GM21447 (cell line): ENCODE measurements at regions not wholly inside any gene's neighbourhood (a gene's known extent, or its start where the extent isn't known, plus 50 kb on each side); places are given as distances from the start of the nearest gene placed in this dataset.

Experiments
- ATAC-seq: cut with Tn5 transposase; IDR thresholded peaks from one replicate; pipeline ENCODE4 v1.9.1; 2021; ENCODE audit not compliant: unreplicated experiment

DNA sequence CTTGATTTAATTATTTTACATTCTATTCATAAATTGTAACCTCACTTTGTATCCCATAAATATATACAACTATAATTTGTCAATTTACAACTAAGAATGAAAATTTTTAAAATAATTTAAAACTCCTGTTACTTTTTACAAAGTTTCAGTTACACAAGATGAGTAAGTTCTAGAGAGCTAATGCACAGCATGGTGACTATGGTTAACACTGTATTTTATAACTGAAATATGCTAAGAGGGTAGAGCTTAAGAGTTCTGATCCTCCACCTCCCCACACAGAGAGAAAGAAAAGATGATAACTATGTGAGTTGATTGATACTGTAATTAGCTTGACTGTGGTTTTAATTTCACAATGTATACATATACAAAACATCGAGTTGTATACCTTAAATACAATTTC is 412.5 kb upstream of the DDI1 start:
- ATAC-seq: no peak

- ATAC-seq: no peak
These were observed 411.5 kb upstream of the DDI1 start for GRCh38 chr11:103624708-103625623.

GRCh38 chr11:103625624-103625965 is 410.8 kb upstream of the DDI1 start:
- no peak for ATAC-seq

- no peak for ATAC-seq
These were observed 408.3 kb upstream of the DDI1 start for GRCh38 chr11:103628121-103628520.

- ATAC-seq: no peak
These were observed 404.6 kb upstream of the DDI1 start for GRCh38 chr11:103631841-103632240.

- ATAC-seq: no peak
These were observed 403.2 kb upstream of the DDI1 start for GRCh38 chr11:103633068-103633788.

- no peak for ATAC-seq
These were observed 402.4 kb upstream of the DDI1 start for GRCh38 chr11:103633819-103634590.

DNA sequence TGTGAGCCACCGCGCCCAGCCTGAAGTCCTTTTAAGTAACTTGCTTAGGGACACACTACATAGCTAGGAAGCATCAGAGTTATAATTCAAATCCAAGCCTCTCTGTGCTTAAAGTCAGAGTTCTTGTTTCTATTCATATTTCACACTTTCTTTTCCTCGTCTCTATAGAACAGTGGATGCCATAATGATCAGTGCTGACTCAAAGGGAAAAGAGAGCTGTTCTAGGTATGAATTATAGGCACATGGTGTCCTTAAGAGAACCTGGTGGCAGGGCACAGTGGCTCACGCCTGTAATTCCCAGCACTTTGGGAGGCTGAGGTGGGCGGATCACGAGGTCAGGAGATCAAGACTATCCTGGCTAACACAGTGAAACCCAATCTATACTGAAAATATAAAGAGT is 400.2 kb upstream of the DDI1 start:
- no peak for ATAC-seq

- ATAC-seq: no peak
These were observed 399.1 kb upstream of the DDI1 start for GRCh38 chr11:103637295-103637694.

DNA sequence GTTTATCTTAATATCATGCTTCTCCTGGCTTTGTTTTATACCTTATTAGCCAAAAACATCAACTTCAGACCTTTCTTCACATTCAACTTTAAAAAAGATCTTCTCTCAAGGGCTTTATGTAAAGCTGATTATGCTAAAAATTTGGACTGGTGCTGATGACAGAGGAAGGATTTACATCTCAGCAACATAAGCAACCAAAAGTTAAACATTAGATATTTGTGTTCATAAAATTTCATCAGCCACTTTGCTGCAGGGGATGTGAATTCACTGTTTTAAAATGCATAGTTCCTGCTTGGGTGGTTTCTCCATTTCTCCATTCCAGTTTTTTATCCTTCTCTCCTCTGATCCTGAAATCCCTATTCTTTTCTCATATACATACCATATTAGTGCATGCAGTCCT is 398.6 kb upstream of the DDI1 start:
- no peak for ATAC-seq

GRCh38 chr11:103644676-103645075 is 391.8 kb upstream of the DDI1 start:
- no peak for ATAC-seq

DNA sequence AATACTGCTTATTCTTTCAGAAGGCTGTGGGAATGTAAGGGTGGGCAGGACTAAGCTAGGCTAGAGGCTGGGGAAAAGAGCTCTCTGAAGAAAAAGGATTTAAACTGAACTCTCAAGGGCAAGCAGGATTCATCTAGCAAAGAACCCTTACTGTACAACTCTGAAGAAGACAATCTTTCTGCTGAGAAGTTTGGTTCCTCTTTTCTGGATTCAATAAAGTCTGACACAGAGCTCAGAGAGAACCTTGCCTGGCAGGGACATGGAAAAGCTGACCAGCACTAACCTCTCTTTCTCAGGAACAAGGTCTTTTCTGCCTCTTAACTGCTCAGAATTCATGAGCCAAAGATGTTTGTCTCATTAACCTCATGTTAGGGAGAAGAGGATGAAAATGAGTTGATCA is 388.4 kb upstream of the DDI1 start:
- no peak for ATAC-seq

DNA sequence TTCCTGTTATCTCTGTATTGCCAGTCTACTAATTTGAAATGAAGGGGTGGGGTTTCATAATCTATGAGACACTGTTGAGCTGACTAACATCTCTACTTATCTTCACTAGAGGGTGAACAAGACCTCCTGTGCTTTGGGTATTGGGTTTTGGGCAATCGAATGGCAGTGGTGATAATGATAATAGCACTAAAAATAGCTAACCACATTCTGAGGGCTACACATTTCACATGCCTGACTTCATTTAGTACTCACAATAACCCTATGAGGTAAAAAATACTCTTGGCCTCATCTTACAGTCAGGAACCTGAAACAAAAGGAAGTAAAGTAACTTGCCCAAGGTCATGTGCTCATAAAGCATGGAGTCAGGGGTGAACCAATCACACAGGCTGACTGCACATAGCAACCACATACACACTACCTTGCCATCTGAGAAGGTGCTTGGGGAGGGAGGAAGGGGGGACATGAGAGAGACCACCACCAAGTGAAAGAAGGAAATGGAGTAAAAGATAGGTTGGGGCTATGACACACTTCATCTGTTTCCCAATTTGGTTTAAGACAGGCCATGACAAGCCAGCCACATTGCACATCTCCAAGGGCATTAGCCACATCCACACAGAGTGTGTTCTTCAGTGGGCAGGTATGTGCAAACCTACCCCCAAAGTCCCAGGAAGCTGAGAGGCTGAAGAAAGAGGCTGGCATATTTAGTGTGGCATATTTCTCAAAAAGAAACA is 387.6 kb upstream of the DDI1 start:
- ATAC-seq: no peak

- no peak for ATAC-seq
These were observed 387.0 kb upstream of the DDI1 start for GRCh38 chr11:103649401-103649895.

DNA sequence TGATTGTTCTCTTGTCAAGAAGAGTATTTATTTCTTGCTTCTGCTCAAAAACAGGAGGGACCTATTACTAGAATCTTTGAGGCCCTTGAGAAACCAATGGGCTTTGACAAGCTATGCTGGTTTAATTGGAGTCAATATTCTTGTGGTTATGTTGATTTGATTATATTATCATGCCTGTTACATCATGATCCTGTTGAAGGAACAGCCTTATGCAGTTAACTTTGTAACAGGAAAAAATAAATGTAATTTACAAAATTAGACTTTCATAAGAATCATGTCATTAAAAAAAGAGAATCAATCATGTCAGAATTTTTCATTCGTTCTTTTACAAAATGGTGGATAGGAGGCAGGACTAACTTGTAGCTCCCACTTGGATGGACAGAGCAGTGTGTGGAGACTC is 386.1 kb upstream of the DDI1 start:
- ATAC-seq: no peak

DNA sequence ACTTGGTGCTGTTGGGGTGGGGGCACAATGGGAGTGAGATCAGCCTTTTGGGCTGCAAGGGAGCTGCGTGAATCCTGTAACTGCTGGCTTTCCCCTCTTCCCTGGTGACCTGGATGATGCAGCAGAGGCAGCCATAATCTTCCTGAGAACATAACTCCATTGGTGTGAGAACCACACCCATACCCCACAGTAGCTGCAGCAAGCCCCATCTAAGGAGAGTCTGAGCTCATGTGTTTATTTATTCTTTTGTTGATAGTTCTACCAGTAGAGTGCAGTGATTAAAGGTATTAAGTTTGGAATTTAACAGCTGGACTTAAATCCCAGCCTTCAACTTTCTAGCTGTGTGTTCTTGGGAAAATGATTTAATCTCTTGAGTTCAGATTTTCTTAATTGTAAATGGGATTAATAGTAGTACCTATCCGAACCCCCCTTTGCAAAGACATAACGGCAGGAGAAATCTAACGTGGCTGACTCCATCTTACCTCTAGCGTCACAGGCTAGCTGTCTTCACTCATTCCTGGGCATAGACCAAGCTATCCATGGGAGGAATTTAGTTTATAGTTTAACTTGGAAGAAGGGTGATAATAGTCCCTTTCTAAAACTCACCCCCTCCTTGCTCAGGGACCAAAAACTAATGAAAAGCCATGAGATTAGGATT is 385.0 kb upstream of the DDI1 start:
- no peak for ATAC-seq

DNA sequence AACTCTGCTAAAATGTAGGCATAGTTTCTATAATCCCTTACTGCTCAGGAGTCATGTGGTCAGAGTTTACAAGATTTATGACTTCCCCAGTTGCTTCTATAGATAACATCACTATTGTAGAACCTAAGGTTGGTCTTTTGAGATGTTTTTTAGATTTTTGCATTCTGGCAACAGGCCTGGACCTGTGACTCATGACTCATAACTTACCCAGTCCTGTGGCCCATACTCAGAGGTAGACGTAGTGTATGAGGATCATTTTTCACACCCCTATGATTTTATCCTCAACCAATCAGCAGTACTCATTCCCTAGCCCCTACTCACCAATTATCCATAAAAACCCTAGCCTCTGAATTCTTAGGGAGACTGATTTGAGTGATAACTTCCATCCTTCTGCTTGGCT is 384.4 kb upstream of the DDI1 start:
- ATAC-seq: no peak

DNA sequence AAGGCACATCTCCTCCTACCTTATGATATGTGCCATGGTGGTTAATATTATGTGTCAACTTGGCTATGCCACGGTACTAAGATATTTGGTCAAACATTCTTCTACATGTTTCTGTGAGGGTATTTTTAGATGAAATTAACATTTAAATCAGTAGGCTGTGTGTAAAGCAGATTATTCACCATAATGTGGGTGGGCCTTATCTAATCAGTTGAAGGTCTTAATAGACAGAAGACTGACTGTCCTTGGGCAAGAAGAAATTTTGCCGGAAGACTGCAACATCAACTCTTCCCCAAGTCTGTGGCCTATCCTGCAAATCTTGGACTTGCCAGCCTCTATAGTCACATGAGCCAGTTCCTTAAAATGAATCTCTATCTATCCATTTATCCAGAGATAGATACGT is 380.1 kb upstream of the DDI1 start:
- no peak for ATAC-seq

DNA sequence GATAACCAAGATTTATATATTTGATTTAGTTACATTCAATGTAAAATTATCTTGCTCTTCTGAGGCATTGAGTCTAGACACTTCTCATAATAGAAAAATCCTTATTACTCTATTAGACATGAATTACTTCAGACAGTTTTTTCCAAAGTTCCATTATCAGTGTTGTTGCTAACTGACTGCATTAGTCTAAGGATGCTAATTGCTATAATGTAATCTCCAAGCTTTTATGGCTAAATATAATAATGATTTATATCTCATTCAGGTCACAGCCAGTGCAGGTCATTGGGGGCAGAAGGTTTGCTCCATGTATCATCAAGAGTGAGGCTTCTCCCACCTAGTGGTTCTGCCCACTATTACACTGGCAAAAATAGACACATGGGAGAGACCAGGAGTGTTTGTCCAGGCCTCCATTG is 377.2 kb upstream of the DDI1 start:
- ATAC-seq: no peak

DNA sequence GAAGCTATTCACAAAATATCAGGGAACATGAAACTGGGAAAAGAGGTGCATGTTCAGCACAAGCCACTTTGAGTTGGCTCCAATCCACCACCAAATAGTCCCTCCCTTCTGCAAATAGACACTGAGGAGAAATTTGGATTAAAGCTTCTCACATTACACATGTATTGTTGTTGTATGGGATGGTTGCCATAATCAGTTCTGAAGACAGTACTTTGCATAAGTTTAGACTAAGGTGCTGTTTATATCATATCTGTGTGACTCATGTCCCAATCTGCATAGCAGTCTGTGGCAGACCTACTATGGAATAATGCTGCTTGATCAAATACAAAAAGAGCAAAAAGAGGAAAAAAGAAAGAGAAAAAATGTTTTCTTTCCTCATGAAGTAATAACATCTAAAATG is 376.7 kb upstream of the DDI1 start:
- no peak for ATAC-seq
